Endothelial cell of umbilical vein (primary cell): ENCODE measurements at regions not wholly inside any gene's neighbourhood (a gene's known extent, or its start where the extent isn't known, plus 50 kb on each side); places are given as distances from the start of the nearest gene placed in this dataset.

Source experiments
- BruUV-seq: library from RNA; stranded (reverse); fragments of 400-500 nt; replicated peaks from 2 replicates; lab custom pipeline; 2021; lab: Mats Ljungman, UMichigan
- CTCF ChIA-PET: fragments of 300-600, 350-600 bp; sonication (Branson Sonifier 250); formaldehyde crosslinking; loops from one replicate; lab custom pipeline; 2021; ENCODE audit warnings: antibody characterized with exemption, inconsistent platforms; lab: Charles Lee
- POLR2A ChIA-PET: fragments of 300-600, 350-600 bp; sonication (Branson Sonifier 250); formaldehyde crosslinking; loops from one replicate; lab custom pipeline; 2021; ENCODE audit warnings: antibody characterized with exemption, inconsistent platforms; lab: Charles Lee
- DNase-seq: peaks from one replicate; pipeline ENCODE4 v3.0.0-alpha.2; 2011; ENCODE audit warnings: low read depth, low spot score
- FAIRE-seq: peaks from 2 replicates; lab custom pipeline; 2011; peaks lifted over from hg19 to GRCh38; lab: Jason Lieb, UNC
- H2AFZ ChIP-seq: 2 replicates; pipeline ENCODE4 v1.6.0; 2012; ENCODE audit warnings: low read depth, low read length, control low read depth, inconsistent platforms
- H3K27ac ChIP-seq: 2 replicates; pipeline ENCODE4 v1.5.1; 2011; ENCODE audit warnings: low read depth, mild to moderate bottlenecking, control low read depth, low read length, moderate library complexity; ENCODE audit not compliant: insufficient read depth
- H3K27me3 ChIP-seq, 2 experiments: 2 replicates each; pipeline versions ENCODE4 v1.6.0 to v1.6.1; 2011; ENCODE audit warnings: low read length in 2 of 2, mixed read lengths in 1 of 2; ENCODE audit not compliant: control insufficient read depth in 2 of 2, insufficient read depth in 2 of 2
- H3K36me3 ChIP-seq, 2 experiments: 2 replicates in 1 of 2; 3 replicates in 1 of 2; pipeline ENCODE4 v1.5.1; 2011; ENCODE audit warnings: low read length in 2 of 2, mild to moderate bottlenecking in 1 of 2, moderate library complexity in 1 of 2; ENCODE audit not compliant: control insufficient read depth in 2 of 2, insufficient read depth in 2 of 2; ENCODE audit errors: extremely low read depth in 1 of 2
- H3K4me1 ChIP-seq: 3 replicates; pipeline ENCODE4 v1.5.1; 2011; ENCODE audit warnings: mild to moderate bottlenecking, low read length; ENCODE audit not compliant: control insufficient read depth, insufficient read depth; ENCODE audit errors: extremely low read depth
- H3K4me2 ChIP-seq: 2 replicates; pipeline ENCODE4 v1.6.1; 2011; ENCODE audit warnings: low read length, control low read depth, mixed read lengths; ENCODE audit not compliant: insufficient read depth
- H3K4me3 ChIP-seq, 3 experiments: fragments of 200-600 bp in 1 of 3; sonication (generic), shearing (Covaris generic) in 1 of 3; replicated peaks in 1 of 3; 2 replicates each; pipeline ENCODE4 v1.5.1; 2011 to 2016; ENCODE audit warnings: control low read depth in 3 of 3, low read length in 3 of 3, mild to moderate bottlenecking in 2 of 3, inconsistent platforms in 1 of 3, low read depth in 1 of 3, moderate library complexity in 1 of 3; ENCODE audit not compliant: insufficient read depth in 1 of 3
- H3K79me2 ChIP-seq: 2 replicates; pipeline ENCODE4 v1.6.0; 2012; ENCODE audit warnings: low read length, inconsistent platforms; ENCODE audit not compliant: control insufficient read depth, insufficient read depth
- H3K9ac ChIP-seq: replicated peaks from 2 replicates; pipeline ENCODE3; 2011; ENCODE audit warnings: low read length, control low read depth; ENCODE audit not compliant: insufficient read depth; ENCODE audit errors: extremely low read depth
- H3K9me1 ChIP-seq: replicated peaks from 3 replicates; pipeline ENCODE4 v1.6.0; 2011; ENCODE audit warnings: mild to moderate bottlenecking, low read length; ENCODE audit not compliant: control insufficient read depth, insufficient read depth; ENCODE audit errors: extremely low read depth
- H3K9me3 ChIP-seq: replicated peaks from 2 replicates; pipeline ENCODE4 v1.5.1; 2012; ENCODE audit warnings: low read length, inconsistent platforms; ENCODE audit not compliant: control insufficient read depth, insufficient read depth
- H4K20me1 ChIP-seq: replicated peaks from 2 replicates; pipeline ENCODE3; 2011; ENCODE audit warnings: mild to moderate bottlenecking, low read length; ENCODE audit not compliant: control insufficient read depth, insufficient read depth; ENCODE audit errors: extremely low read depth
- CTCF ChIP-seq, 2 donors: IDR thresholded peaks; 1 replicate in 1 of 2; 2 replicates in 1 of 2; pipeline ENCODE4 v1.5.1; 2011; ENCODE audit warnings: low read length in 2 of 2, mild to moderate bottlenecking in 2 of 2, moderate library complexity in 2 of 2, control low read depth in 1 of 2, inconsistent platforms in 1 of 2, low read depth in 1 of 2; ENCODE audit not compliant: insufficient read depth in 1 of 2; ENCODE audit errors: extremely low read depth in 1 of 2
- EZH2 ChIP-seq: IDR thresholded peaks from 2 replicates; pipeline ENCODE4 v1.6.1; 2012; ENCODE audit warnings: borderline replicate concordance, low read depth, mild to moderate bottlenecking, moderate library complexity, low read length, inconsistent platforms; ENCODE audit not compliant: severe bottlenecking
- FOS ChIP-seq: IDR thresholded peaks from 2 replicates; pipeline ENCODE4 v1.6.1; 2011; ENCODE audit warnings: mild to moderate bottlenecking, low read length, moderate library complexity, borderline replicate concordance; ENCODE audit not compliant: insufficient read depth
- GATA2 ChIP-seq: IDR thresholded peaks from 2 replicates; pipeline ENCODE4 v1.7.0; 2011; ENCODE audit warnings: low read depth, mild to moderate bottlenecking, moderate library complexity, mixed read lengths, low read length; ENCODE audit not compliant: insufficient read length, insufficient read depth
- JUN ChIP-seq: IDR thresholded peaks from 2 replicates; pipeline ENCODE4 v1.6.1; 2011; ENCODE audit warnings: borderline replicate concordance, low read depth; ENCODE audit not compliant: insufficient read length, insufficient read depth
- MAX ChIP-seq: IDR thresholded peaks from 2 replicates; pipeline ENCODE4 v1.6.1; 2011; ENCODE audit not compliant: insufficient read depth, insufficient read length
- MYC ChIP-seq: IDR thresholded peaks from one replicate; pipeline ENCODE4 v1.6.1; 2011; ENCODE audit warnings: mild to moderate bottlenecking, low read depth, low read length
- POLR2A ChIP-seq: IDR thresholded peaks from 2 replicates; pipeline ENCODE4 v1.6.1; 2012; ENCODE audit warnings: low read depth, mild to moderate bottlenecking, control low read depth, low read length
- POLR2AphosphoS5 ChIP-seq: IDR thresholded peaks from 2 replicates; pipeline ENCODE4 v1.6.1; 2012; ENCODE audit warnings: low read depth, mild to moderate bottlenecking, control low read depth, low read length, moderate library complexity; ENCODE audit not compliant: insufficient read depth
- dilution Hi-C: fragments of 300-500 bp; cut with MboI; formaldehyde crosslinking; loops from one replicate; pipeline ENCODE4 v1.15.0; 2019; ENCODE audit warnings: low sequenced_read_pairs; ENCODE audit not compliant: extremely low pct_ligation_motif_present
- intact Hi-C: fragments of 100-400 bp; cut with micrococcal nuclease; formaldehyde crosslinking; loops from one replicate; pipeline ENCODE4 v1.10.0; 2022

- no peak for FAIRE-seq
- no TSS peak for BruUV-seq
Observed at GRCh38 chr2:144603334-144603733, 83.4 kb upstream of the ZEB2 start.

DNA sequence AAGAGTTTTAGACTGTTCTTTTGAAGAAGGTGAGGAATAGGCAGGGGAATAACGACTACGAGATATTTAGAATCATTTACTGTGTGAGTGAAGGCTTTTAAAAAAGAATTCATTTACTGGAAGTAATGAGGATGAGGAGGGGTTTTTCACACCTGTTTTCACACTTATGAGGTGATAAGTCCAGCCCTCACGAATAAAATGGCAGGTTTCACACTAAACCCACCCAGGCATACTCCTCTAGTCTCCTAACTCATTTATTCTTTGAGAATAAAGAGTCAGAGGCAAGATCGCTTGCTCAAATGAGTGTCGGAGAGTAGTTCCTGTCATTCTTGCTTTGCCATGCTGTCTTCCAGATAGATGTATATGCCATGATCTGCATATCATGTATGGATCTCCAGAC is 79.0 kb upstream of the ZEB2 start:
- no peak for FAIRE-seq
- dilution Hi-C loops: no loop called here
- no peak for TF ChIP-seq MYC
- TF ChIP-seq MAX: no peak
- no peak for TF ChIP-seq GATA2
- no peak for TF ChIP-seq CTCF (IDR thresholded peaks at IDR 0.05; ENCODE audit: extremely low read depth in 1 of 2, insufficient read depth in 1 of 2, low read depth in 1 of 2, low read length in 2 of 2)
- no peak for TF ChIP-seq EZH2
- TF ChIP-seq JUN: no peak
- TF ChIP-seq FOS: no peak
- no peak for TF ChIP-seq POLR2AphosphoS5
- TF ChIP-seq POLR2A: no peak
- no peaks in the 10 kb centered on the region for H3K9me1 ChIP-seq
- no peak overlapping the region for H3K9ac ChIP-seq
- no peaks in the 10 kb centered on the region for H4K20me1 ChIP-seq
- no peaks in the 10 kb centered on the region for H3K9me3 ChIP-seq
- ChIA-PET CTCF (no interaction called here), POLR2A (no interaction called here)
- intact Hi-C loops: loop anchor here (5.0 kb wide), 4 partner anchors 267 to 1153 kb away; a partner anchor contains a TSS
- H3K36me3 ChIP-seq: no peaks in the 10 kb centered on the region
- BruUV-seq: no TSS peak
- no peak overlapping the region for H3K4me2 ChIP-seq
- no peak overlapping the region for H2AFZ ChIP-seq
- no peak overlapping the region for H3K27ac ChIP-seq
- no peaks in the 10 kb centered on the region for H3K27me3 ChIP-seq
- no peak overlapping the region for H3K4me3 ChIP-seq
- peaks cover 26% of the 10 kb centered on the region for H3K4me1 ChIP-seq
- H3K79me2 ChIP-seq: no peaks in the 10 kb centered on the region
- no peak for DNase-seq

More at GRCh38 chr2:144603334-144603733, 83.4 kb upstream of the ZEB2 start:
- H2AFZ ChIP-seq: no peak overlapping the region
- dilution Hi-C loops: no loop called here
- ChIA-PET CTCF (no interaction called here), POLR2A (no interaction called here)
- H3K9me3 ChIP-seq: no peaks in the 10 kb centered on the region
- no peaks in the 10 kb centered on the region for H3K4me1 ChIP-seq
- DNase-seq: no peak
- no peak overlapping the region for H3K4me2 ChIP-seq
- H3K79me2 ChIP-seq: no peaks in the 10 kb centered on the region
- no peaks in the 10 kb centered on the region for H3K36me3 ChIP-seq
- intact Hi-C loops: no loop called here
- no peaks in the 10 kb centered on the region for H3K9me1 ChIP-seq
- H3K9ac ChIP-seq: no peak overlapping the region
- no peak overlapping the region for H3K4me3 ChIP-seq
- no peaks in the 10 kb centered on the region for H3K27me3 ChIP-seq
- H3K27ac ChIP-seq: no peak overlapping the region
- no peak for TF ChIP-seq EZH2
- TF ChIP-seq JUN: no peak
- no peak for TF ChIP-seq MYC
- H4K20me1 ChIP-seq: no peaks in the 10 kb centered on the region
